MCF 10A (cell line): ENCODE measurements at regions not wholly inside any gene's neighbourhood (a gene's known extent, or its start where the extent isn't known, plus 50 kb on each side); places are given as distances from the start of the nearest gene placed in this dataset.

ENCODE experiments used
- BruUV-seq: library from RNA; stranded (reverse); fragments of 400-500 nt; replicated peaks from 2 replicates; lab custom pipeline; 2021; lab: Mats Ljungman, UMichigan
- CTCF ChIA-PET: fragments of 300-600 bp; sonication (Branson Sonifier 250); formaldehyde crosslinking; extraction: SDS; loops from one replicate; lab custom pipeline; 2021; ENCODE audit warnings: antibody characterized with exemption, inconsistent platforms; lab: Yijun Ruan, JAX
- POLR2A ChIA-PET: fragments of 300-600, 350-650 bp; sonication (Branson Sonifier 250); formaldehyde crosslinking; extraction: SDS; loops from one replicate; lab custom pipeline; 2020; ENCODE audit warnings: antibody characterized with exemption, inconsistent platforms; lab: Yijun Ruan, JAX
- DNase-seq: peaks from one replicate; pipeline ENCODE4 v3.0.0-alpha.2; 2018; ENCODE audit not compliant: unreplicated experiment
- H3K27ac Mint-ChIP-seq: one replicate; pipeline ENCODE4 v1.8.0; 2022; ENCODE audit warnings: mild to moderate bottlenecking, low read depth, mixed read lengths; ENCODE audit not compliant: unreplicated experiment
- H3K27me3 Mint-ChIP-seq: one replicate; pipeline ENCODE4 v1.8.0; 2022; ENCODE audit warnings: mixed read lengths; ENCODE audit not compliant: insufficient read depth, unreplicated experiment
- H3K36me3 Mint-ChIP-seq: one replicate; pipeline ENCODE4 v1.8.0; 2022; ENCODE audit warnings: mild to moderate bottlenecking, moderate library complexity, mixed read lengths; ENCODE audit not compliant: insufficient read depth, unreplicated experiment
- H3K4me1 Mint-ChIP-seq: one replicate; pipeline ENCODE4 v1.8.0; 2022; ENCODE audit warnings: mixed read lengths; ENCODE audit not compliant: insufficient read depth, unreplicated experiment
- H3K4me3 Mint-ChIP-seq: one replicate; pipeline ENCODE4 v1.8.0; 2022; ENCODE audit warnings: mild to moderate bottlenecking, moderate library complexity, mixed read lengths; ENCODE audit not compliant: unreplicated experiment
- H3K9me3 Mint-ChIP-seq: one replicate; pipeline ENCODE4 v1.8.0; 2022; ENCODE audit warnings: mixed read lengths; ENCODE audit not compliant: unreplicated experiment
- intact Hi-C: fragments of 100-400 bp; cut with micrococcal nuclease; formaldehyde crosslinking; loops from 2 replicates; pipeline ENCODE4 v1.14.1; 2022
- TF ChIP-seq, protein P1 (sequence below): fragments of 200-600 bp; IDR thresholded peaks from one replicate; pipeline ENCODE4 v1.8.0; 2022; ENCODE audit warnings: antibody characterized with exemption, mild to moderate bottlenecking; ENCODE audit not compliant: unreplicated experiment

DNA sequence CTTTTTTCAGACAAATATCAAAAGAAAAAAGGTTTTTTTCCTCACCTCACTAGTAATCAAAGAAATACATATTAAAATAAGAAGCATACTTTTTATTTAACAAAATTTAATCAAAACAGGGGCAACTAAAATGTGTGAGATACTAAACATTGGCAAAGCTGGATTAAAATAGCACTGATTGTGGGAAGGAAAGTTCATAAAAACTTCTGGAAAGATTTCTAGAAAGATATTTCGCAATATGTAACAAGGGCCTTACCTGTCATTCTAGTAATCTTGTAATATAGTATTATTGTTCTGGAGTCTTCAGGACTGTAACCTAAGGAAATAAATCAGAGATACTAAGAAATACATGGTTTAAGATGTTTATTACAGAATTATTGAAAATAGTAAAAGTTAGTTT is 482.5 kb downstream of the SUCLA2 start:
- Mint-ChIP-seq H3K27me3 (no peaks in the 10 kb centered on the region), H3K4me3 (no peak overlapping the region), H3K4me1 (no peaks in the 10 kb centered on the region), H3K9me3 (peaks cover 28% of the 10 kb centered on the region), H3K27ac (no peak overlapping the region), H3K36me3 (no peaks in the 10 kb centered on the region)
- POLR2A ChIA-PET, result interaction anchor here (0.9 kb wide), 1 partner anchor 28 kb away, joined by 3 read pairs; no protein-coding TSS in a partner anchor
- intact Hi-C loops, result no loop called here
- TF ChIP-seq, protein P1, sequence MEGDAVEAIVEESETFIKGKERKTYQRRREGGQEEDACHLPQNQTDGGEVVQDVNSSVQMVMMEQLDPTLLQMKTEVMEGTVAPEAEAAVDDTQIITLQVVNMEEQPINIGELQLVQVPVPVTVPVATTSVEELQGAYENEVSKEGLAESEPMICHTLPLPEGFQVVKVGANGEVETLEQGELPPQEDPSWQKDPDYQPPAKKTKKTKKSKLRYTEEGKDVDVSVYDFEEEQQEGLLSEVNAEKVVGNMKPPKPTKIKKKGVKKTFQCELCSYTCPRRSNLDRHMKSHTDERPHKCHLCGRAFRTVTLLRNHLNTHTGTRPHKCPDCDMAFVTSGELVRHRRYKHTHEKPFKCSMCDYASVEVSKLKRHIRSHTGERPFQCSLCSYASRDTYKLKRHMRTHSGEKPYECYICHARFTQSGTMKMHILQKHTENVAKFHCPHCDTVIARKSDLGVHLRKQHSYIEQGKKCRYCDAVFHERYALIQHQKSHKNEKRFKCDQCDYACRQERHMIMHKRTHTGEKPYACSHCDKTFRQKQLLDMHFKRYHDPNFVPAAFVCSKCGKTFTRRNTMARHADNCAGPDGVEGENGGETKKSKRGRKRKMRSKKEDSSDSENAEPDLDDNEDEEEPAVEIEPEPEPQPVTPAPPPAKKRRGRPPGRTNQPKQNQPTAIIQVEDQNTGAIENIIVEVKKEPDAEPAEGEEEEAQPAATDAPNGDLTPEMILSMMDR, result no peak
- CTCF ChIA-PET, result no interaction called here
- BruUV-seq, result no TSS peak
- DNase-seq, result no peak

- Mint-ChIP-seq H3K4me1 (peaks cover 6% of the 10 kb centered on the region), H3K4me3 (no peak overlapping the region), H3K27ac (no peak overlapping the region), H3K9me3 (peaks cover 26% of the 10 kb centered on the region), H3K36me3 (no peaks in the 10 kb centered on the region), H3K27me3 (no peaks in the 10 kb centered on the region)
- TF ChIP-seq, protein P1, result no peak
- ChIA-PET POLR2A (interaction anchor here (1.4 kb wide), 1 partner anchor 12 kb away, joined by 7 read pairs; no protein-coding TSS in a partner anchor), CTCF (no interaction called here)
- no peak for DNase-seq
- BruUV-seq, result no TSS peak
- intact Hi-C loops, result no loop called here
These were observed 489.4 kb downstream of the SUCLA2 start for GRCh38 chr13:47511647-47512046.

GRCh38 chr13:47508527-47509228 is 492.4 kb downstream of the SUCLA2 start:
- Mint-ChIP-seq H3K36me3 (no peaks in the 10 kb centered on the region), H3K27me3 (no peaks in the 10 kb centered on the region), H3K27ac (no peak overlapping the region), H3K4me3 (no peak overlapping the region), H3K4me1 (peaks cover 6% of the 10 kb centered on the region), H3K9me3 (no peaks in the 10 kb centered on the region)
- no peak for DNase-seq
- POLR2A ChIA-PET, result interaction anchor here (0.6 to 1.1 kb wide), 3 partner anchors 9 to 49 kb away, joined by 3 to 4 read pairs (median 4); no protein-coding TSS in a partner anchor
- intact Hi-C loops, result no loop called here
- TF ChIP-seq, protein P1, result no peak
- no TSS peak for BruUV-seq
- CTCF ChIA-PET, result interaction anchor here (0.6 to 0.9 kb wide), 3 partner anchors 11 to 291 kb away, joined by 3 to 4 read pairs (median 4); no protein-coding TSS in a partner anchor

GRCh38 chr13:47503475-47503874 is 497.6 kb downstream of the SUCLA2 start:
- intact Hi-C loops, result no loop called here
- no peaks in the 10 kb centered on the region for H3K27me3 Mint-ChIP-seq
- TF ChIP-seq, protein P1, result no peak
- H3K27ac Mint-ChIP-seq, result peak overlapping the region; percentile 82
- H3K36me3 Mint-ChIP-seq, result no peaks in the 10 kb centered on the region
- peaks cover 36% of the 10 kb centered on the region for H3K4me1 Mint-ChIP-seq
- H3K9me3 Mint-ChIP-seq, result peaks cover 10% of the 10 kb centered on the region
- no TSS peak for BruUV-seq
- ChIA-PET POLR2A (interaction anchor here (0.9 to 1.7 kb wide), 3 partner anchors 11 to 82 kb away, joined by 3 to 6 read pairs (median 4); no protein-coding TSS in a partner anchor), CTCF (interaction anchor here (0.7 kb wide), 1 partner anchor 40 kb away, joined by 3 read pairs; no protein-coding TSS in a partner anchor)
- peak overlapping the region; percentile 8 for H3K4me3 Mint-ChIP-seq
- peak; percentile 58 for DNase-seq
